Esophagus squamous epithelium (tissue), 4 donors: ENCODE measurements at regions not wholly inside any gene's neighbourhood (a gene's known extent, or its start where the extent isn't known, plus 50 kb on each side); places are given as distances from the start of the nearest gene placed in this dataset.

ENCODE experiments used
- POLR2A ChIP-seq, 4 donors: fragments of 450-650 bp; IDR thresholded peaks; one replicate each; pipeline ENCODE4 v1.6.1; 2017; ENCODE audit warnings: antibody characterized with exemption in 4 of 4, mild to moderate bottlenecking in 4 of 4, moderate library complexity in 3 of 4
- TF ChIP-seq, protein P1 (sequence below), 6 experiments: fragments of 450-650 bp in 4 of 6; fragments of 200-600 bp in 2 of 6; sonication (generic) in 2 of 6; IDR thresholded peaks; one replicate each; pipeline ENCODE4 v1.5.1; 2016 to 2019; ENCODE audit warnings: antibody characterized with exemption in 6 of 6, mild to moderate bottlenecking in 4 of 6, moderate library complexity in 4 of 6

DNA sequence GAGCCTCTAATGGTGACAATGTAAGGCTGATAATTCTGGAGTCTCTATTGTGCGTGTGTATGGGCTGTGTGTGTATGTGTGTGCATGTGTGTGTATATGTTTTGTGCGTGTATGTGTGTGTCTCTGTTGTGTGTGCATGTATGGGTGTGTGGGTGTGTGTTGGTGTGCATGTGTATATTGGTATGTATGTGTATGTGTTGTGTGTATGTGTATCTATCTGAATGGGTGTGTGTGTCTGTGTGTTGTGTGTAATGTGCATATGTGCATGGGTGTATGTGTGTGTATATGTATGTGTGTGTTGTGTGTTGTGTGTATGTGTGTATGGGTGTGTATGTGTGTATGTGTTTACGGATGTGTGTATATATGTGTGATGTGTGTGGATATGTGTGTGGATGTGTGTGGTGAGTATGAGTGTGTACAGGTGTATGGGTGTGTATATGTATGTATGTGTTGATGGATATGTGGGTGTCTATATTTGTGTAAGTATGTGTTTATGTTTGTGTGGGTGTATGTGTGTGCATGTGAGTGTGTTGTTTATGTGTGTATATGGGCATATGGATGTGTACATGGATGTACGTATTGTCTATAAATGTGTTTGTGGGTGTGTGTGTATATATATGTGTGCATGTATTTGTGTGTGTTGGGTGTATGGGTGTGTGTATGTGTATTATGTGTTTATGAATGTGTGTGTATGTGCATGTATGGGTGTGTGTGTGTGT is 366.7 kb downstream of the UQCRFS1 start:
- TF ChIP-seq, protein P1, sequence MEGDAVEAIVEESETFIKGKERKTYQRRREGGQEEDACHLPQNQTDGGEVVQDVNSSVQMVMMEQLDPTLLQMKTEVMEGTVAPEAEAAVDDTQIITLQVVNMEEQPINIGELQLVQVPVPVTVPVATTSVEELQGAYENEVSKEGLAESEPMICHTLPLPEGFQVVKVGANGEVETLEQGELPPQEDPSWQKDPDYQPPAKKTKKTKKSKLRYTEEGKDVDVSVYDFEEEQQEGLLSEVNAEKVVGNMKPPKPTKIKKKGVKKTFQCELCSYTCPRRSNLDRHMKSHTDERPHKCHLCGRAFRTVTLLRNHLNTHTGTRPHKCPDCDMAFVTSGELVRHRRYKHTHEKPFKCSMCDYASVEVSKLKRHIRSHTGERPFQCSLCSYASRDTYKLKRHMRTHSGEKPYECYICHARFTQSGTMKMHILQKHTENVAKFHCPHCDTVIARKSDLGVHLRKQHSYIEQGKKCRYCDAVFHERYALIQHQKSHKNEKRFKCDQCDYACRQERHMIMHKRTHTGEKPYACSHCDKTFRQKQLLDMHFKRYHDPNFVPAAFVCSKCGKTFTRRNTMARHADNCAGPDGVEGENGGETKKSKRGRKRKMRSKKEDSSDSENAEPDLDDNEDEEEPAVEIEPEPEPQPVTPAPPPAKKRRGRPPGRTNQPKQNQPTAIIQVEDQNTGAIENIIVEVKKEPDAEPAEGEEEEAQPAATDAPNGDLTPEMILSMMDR (IDR thresholded peaks at IDR 0.05) = no peak
- TF ChIP-seq POLR2A (IDR thresholded peaks at IDR 0.05) = no peak
